ENCODE measurements at regions not wholly inside any gene's neighbourhood (a gene's known extent, or its start where the extent isn't known, plus 50 kb on each side); places are given as distances from the start of the nearest gene placed in this dataset.

- Histone ChIP-seq H3K9me3 (no peaks in the 10 kb centered on the region), H3K4me1 (ENCODE audit: control insufficient read depth in 1 of 2, extremely low read depth in 1 of 2, insufficient read depth in 2 of 2, low read length in 2 of 2) (no peaks in the 10 kb centered on the region), H3K36me3 (ENCODE audit: control insufficient read depth in 2 of 2, extremely low read depth in 1 of 2, insufficient read depth in 1 of 2, low read length in 1 of 2) (no peaks in the 10 kb centered on the region), H3K27ac (ENCODE audit: low read length) (no peak overlapping the region), H3K4me3 (ENCODE audit: control insufficient read depth in 1 of 2, extremely low read depth in 1 of 2, low read length in 1 of 2) (no peak overlapping the region), H3K27me3 (replicated peaks in 1 of 2; ENCODE audit: control insufficient read depth in 2 of 2, extremely low read depth in 1 of 2, insufficient read depth in 2 of 2, low read length in 1 of 2) (no peaks in the 10 kb centered on the region)
- no peaks in the 10 kb centered on the region for H3K27me3 Mint-ChIP-seq
- no peak overlapping the region for H3K27ac Mint-ChIP-seq
- ATAC-seq (replicated peaks in 1 of 4) (no peak), DNase-seq (no peak)
- peaks cover 0 to 3% (median 0%) of the 10 kb centered on the region in 3 donors for H3K9me3 Mint-ChIP-seq
- 80% methylated on average over 1 of the region's 4 CpGs for WGBS (ENCODE audit: insufficient coverage)
- no peaks in the 10 kb centered on the region for H3K4me1 Mint-ChIP-seq
- H3K4me3 Mint-ChIP-seq: no peak overlapping the region
- no peaks in the 10 kb centered on the region for H3K36me3 Mint-ChIP-seq
- POLR2A ChIA-PET: no interaction called here
- CTCF ChIA-PET: interaction anchor here (0.7 to 1.0 kb wide), 2 partner anchors 291 to 999 kb away, joined by 3 to 4 read pairs; no protein-coding TSS in a partner anchor
These were observed 400.9 kb upstream of the ATP11B start for GRCh38 chr3:182392182-182392937.

- ChIA-PET CTCF (no interaction called here), POLR2A (no interaction called here)
- no peaks in the 10 kb centered on the region for H3K4me1 Mint-ChIP-seq
- H3K4me3 Mint-ChIP-seq: no peak overlapping the region
- Histone ChIP-seq H3K9me3 (no peaks in the 10 kb centered on the region), H3K27me3 (replicated peaks in 1 of 2; ENCODE audit: control insufficient read depth in 2 of 2, extremely low read depth in 1 of 2, insufficient read depth in 2 of 2, low read length in 1 of 2) (no peaks in the 10 kb centered on the region), H3K4me1 (ENCODE audit: control insufficient read depth in 1 of 2, extremely low read depth in 1 of 2, insufficient read depth in 2 of 2, low read length in 2 of 2) (no peaks in the 10 kb centered on the region), H3K4me3 (ENCODE audit: control insufficient read depth in 1 of 2, extremely low read depth in 1 of 2, low read length in 1 of 2) (no peak overlapping the region), H3K27ac (ENCODE audit: low read length) (no peak overlapping the region), H3K36me3 (ENCODE audit: control insufficient read depth in 2 of 2, extremely low read depth in 1 of 2, insufficient read depth in 1 of 2, low read length in 1 of 2) (no peaks in the 10 kb centered on the region)
- WGBS (ENCODE audit: insufficient coverage): 33% methylated on average over 1 of the region's 1 CpG
- ATAC-seq (replicated peaks in 1 of 4) (no peak), DNase-seq (no peak)
- H3K36me3 Mint-ChIP-seq: no peaks in the 10 kb centered on the region
- peaks cover 0 to 3% (median 0%) of the 10 kb centered on the region in 3 donors for H3K9me3 Mint-ChIP-seq
- H3K27me3 Mint-ChIP-seq: no peaks in the 10 kb centered on the region
- H3K27ac Mint-ChIP-seq: no peak overlapping the region
These were observed 400.2 kb upstream of the ATP11B start for GRCh38 chr3:182393151-182393550.

GRCh38 chr3:182393830-182394367 is 399.4 kb upstream of the ATP11B start:
- H3K27ac ChIP-seq (ENCODE audit: low read length): no peak overlapping the region
- H3K27me3 ChIP-seq (replicated peaks in 1 of 2; ENCODE audit: control insufficient read depth in 2 of 2, extremely low read depth in 1 of 2, insufficient read depth in 2 of 2, low read length in 1 of 2): no peaks in the 10 kb centered on the region
- ATAC-seq (replicated peaks in 1 of 4): no peak
- no peak overlapping the region for H3K27ac Mint-ChIP-seq
- POLR2A ChIA-PET: no interaction called here
- H3K27me3 Mint-ChIP-seq: no peaks in the 10 kb centered on the region
- no peaks in the 10 kb centered on the region for H3K36me3 ChIP-seq (ENCODE audit: control insufficient read depth in 2 of 2, extremely low read depth in 1 of 2, insufficient read depth in 1 of 2, low read length in 1 of 2)
- no peaks in the 10 kb centered on the region for H3K9me3 ChIP-seq
- DNase-seq: no peak
- H3K4me1 Mint-ChIP-seq: no peaks in the 10 kb centered on the region
- WGBS (ENCODE audit: insufficient coverage): 67% methylated on average over 3 of the region's 5 CpGs
- peaks cover 0 to 3% (median 0%) of the 10 kb centered on the region in 3 donors for H3K9me3 Mint-ChIP-seq
- H3K4me3 Mint-ChIP-seq: no peak overlapping the region
- H3K4me3 ChIP-seq (ENCODE audit: control insufficient read depth in 1 of 2, extremely low read depth in 1 of 2, low read length in 1 of 2): no peak overlapping the region
- CTCF ChIA-PET: no interaction called here
- no peaks in the 10 kb centered on the region for H3K36me3 Mint-ChIP-seq
- H3K4me1 ChIP-seq (ENCODE audit: control insufficient read depth in 1 of 2, extremely low read depth in 1 of 2, insufficient read depth in 2 of 2, low read length in 2 of 2): no peaks in the 10 kb centered on the region

GRCh38 chr3:182397164-182397563 is 396.1 kb upstream of the ATP11B start:
- no peaks in the 10 kb centered on the region for H3K27me3 ChIP-seq (replicated peaks in 1 of 2; ENCODE audit: control insufficient read depth in 2 of 2, extremely low read depth in 1 of 2, insufficient read depth in 2 of 2, low read length in 1 of 2)
- no peaks in the 10 kb centered on the region for H3K36me3 Mint-ChIP-seq
- H3K4me1 Mint-ChIP-seq: no peaks in the 10 kb centered on the region
- DNase-seq: no peak
- WGBS (ENCODE audit: insufficient coverage): 100% methylated on average over 1 of the region's 1 CpG
- H3K36me3 ChIP-seq (ENCODE audit: control insufficient read depth in 2 of 2, extremely low read depth in 1 of 2, insufficient read depth in 1 of 2, low read length in 1 of 2): no peaks in the 10 kb centered on the region
- ATAC-seq (replicated peaks in 1 of 4): no peak
- H3K4me1 ChIP-seq (ENCODE audit: control insufficient read depth in 1 of 2, extremely low read depth in 1 of 2, insufficient read depth in 2 of 2, low read length in 2 of 2): no peaks in the 10 kb centered on the region
- no peaks in the 10 kb centered on the region for H3K27me3 Mint-ChIP-seq
- no peak overlapping the region for H3K4me3 ChIP-seq (ENCODE audit: control insufficient read depth in 1 of 2, extremely low read depth in 1 of 2, low read length in 1 of 2)
- ChIA-PET POLR2A (no interaction called here), CTCF (no interaction called here)
- peaks cover 0 to 3% (median 0%) of the 10 kb centered on the region in 3 donors for H3K9me3 Mint-ChIP-seq
- no peaks in the 10 kb centered on the region for H3K9me3 ChIP-seq
- no peak overlapping the region for H3K27ac Mint-ChIP-seq
- no peak overlapping the region for H3K27ac ChIP-seq (ENCODE audit: low read length)
- H3K4me3 Mint-ChIP-seq: no peak overlapping the region

GRCh38 chr3:182399978-182400737 is 393.1 kb upstream of the ATP11B start:
- no peaks in the 10 kb centered on the region for H3K4me1 ChIP-seq (ENCODE audit: control insufficient read depth in 1 of 2, extremely low read depth in 1 of 2, insufficient read depth in 2 of 2, low read length in 2 of 2)
- H3K36me3 ChIP-seq (ENCODE audit: control insufficient read depth in 2 of 2, extremely low read depth in 1 of 2, insufficient read depth in 1 of 2, low read length in 1 of 2): no peaks in the 10 kb centered on the region
- no peak for DNase-seq
- H3K4me3 Mint-ChIP-seq: no peak overlapping the region
- H3K4me3 ChIP-seq (ENCODE audit: control insufficient read depth in 1 of 2, extremely low read depth in 1 of 2, low read length in 1 of 2): no peak overlapping the region
- no peaks in the 10 kb centered on the region for H3K27me3 Mint-ChIP-seq
- ChIA-PET POLR2A (no interaction called here), CTCF (interaction anchor here in 1 of 2 donors (0.5 kb wide), 1 partner anchor 226 kb away, joined by 6 read pairs; no protein-coding TSS in a partner anchor)
- H3K9me3 Mint-ChIP-seq: peaks cover 0 to 3% (median 0%) of the 10 kb centered on the region in 3 donors
- no peaks in the 10 kb centered on the region for H3K4me1 Mint-ChIP-seq
- H3K36me3 Mint-ChIP-seq: no peaks in the 10 kb centered on the region
- 80% methylated on average over 4 of the region's 11 CpGs for WGBS (ENCODE audit: insufficient coverage)
- H3K9me3 ChIP-seq: no peaks in the 10 kb centered on the region
- no peak for ATAC-seq (replicated peaks in 1 of 4)
- H3K27ac ChIP-seq (ENCODE audit: low read length): no peak overlapping the region
- no peaks in the 10 kb centered on the region for H3K27me3 ChIP-seq (replicated peaks in 1 of 2; ENCODE audit: control insufficient read depth in 2 of 2, extremely low read depth in 1 of 2, insufficient read depth in 2 of 2, low read length in 1 of 2)
- no peak overlapping the region for H3K27ac Mint-ChIP-seq

- ATAC-seq (replicated peaks in 1 of 4): no peak
- CTCF ChIA-PET: no interaction called here
- no peak overlapping the region for H3K4me3 ChIP-seq (ENCODE audit: control insufficient read depth in 1 of 2, extremely low read depth in 1 of 2, low read length in 1 of 2)
- Mint-ChIP-seq H3K4me3 (no peak overlapping the region), H3K9me3 (peaks cover 0 to 3% (median 0%) of the 10 kb centered on the region in 3 donors), H3K27me3 (no peaks in the 10 kb centered on the region), H3K4me1 (no peaks in the 10 kb centered on the region), H3K27ac (no peak overlapping the region), H3K36me3 (no peaks in the 10 kb centered on the region)
- H3K27ac ChIP-seq (ENCODE audit: low read length): no peak overlapping the region
- no CpG with 5 or more reads among the region's 2 CpGs for WGBS (ENCODE audit: insufficient coverage)
- H3K27me3 ChIP-seq (replicated peaks in 1 of 2; ENCODE audit: control insufficient read depth in 2 of 2, extremely low read depth in 1 of 2, insufficient read depth in 2 of 2, low read length in 1 of 2): no peaks in the 10 kb centered on the region
- H3K36me3 ChIP-seq (ENCODE audit: control insufficient read depth in 2 of 2, extremely low read depth in 1 of 2, insufficient read depth in 1 of 2, low read length in 1 of 2): no peaks in the 10 kb centered on the region
- no peak for DNase-seq
- H3K9me3 ChIP-seq: no peaks in the 10 kb centered on the region
- POLR2A ChIA-PET: no interaction called here
- no peaks in the 10 kb centered on the region for H3K4me1 ChIP-seq (ENCODE audit: control insufficient read depth in 1 of 2, extremely low read depth in 1 of 2, insufficient read depth in 2 of 2, low read length in 2 of 2)
These were observed 392.5 kb upstream of the ATP11B start for GRCh38 chr3:182400838-182401237.
